ENCODE measurements at regions not wholly inside any gene's neighbourhood (a gene's known extent, or its start where the extent isn't known, plus 50 kb on each side); places are given as distances from the start of the nearest gene placed in this dataset.

GRCh38 chr2:136242687-136243277 lies 124.8 kb upstream of the CXCR4 start:
- peaks cover 14 to 16% of the 10 kb centered on the region in 2 experiments for H3K4me1 Mint-ChIP-seq

More at GRCh38 chr2:136242687-136243277, 124.8 kb upstream of the CXCR4 start:
- Histone ChIP-seq H3K9me3 (ENCODE audit: control insufficient read depth, low read depth, low read length) (no peaks in the 10 kb centered on the region), H3K79me1 (ENCODE audit: insufficient read depth, low read depth, low read length, poor library complexity, severe bottlenecking) (no peaks in the 10 kb centered on the region), H2BK12ac (ENCODE audit: insufficient read length, low read depth, low read length) (no peak overlapping the region), H2AK5ac (ENCODE audit: insufficient read length, low read length) (no peak overlapping the region), H3K4me2 (ENCODE audit: insufficient read depth, insufficient read length, low read length) (no peak overlapping the region), H3K79me2 (ENCODE audit: insufficient read depth, low read length) (no peaks in the 10 kb centered on the region), H3K27me3 (ENCODE audit: insufficient read depth, low read length) (no peaks in the 10 kb centered on the region), H4K91ac (ENCODE audit: insufficient read length, low read depth, low read length) (no peak overlapping the region), H2BK20ac (ENCODE audit: low read depth, low read length, poor library complexity, severe bottlenecking) (no peak overlapping the region), H3K14ac (ENCODE audit: insufficient read depth, low read length) (no peak overlapping the region), H3K9ac (ENCODE audit: extremely low read depth, insufficient read length, low read length) (no peak overlapping the region), H3T11ph (ENCODE audit: low read length) (no peak overlapping the region), H2BK15ac (ENCODE audit: low read depth, low read length) (no peak overlapping the region), H3K4me1 (ENCODE audit: insufficient read depth, low read length) (no peaks in the 10 kb centered on the region), H4K20me1 (ENCODE audit: control insufficient read depth, insufficient read depth, insufficient read length) (no peaks in the 10 kb centered on the region), H2BK5ac (ENCODE audit: insufficient read length, low read length) (no peak overlapping the region), H3K18ac (ENCODE audit: insufficient read length, low read depth, low read length) (no peak overlapping the region), H3K56ac (ENCODE audit: insufficient read length, low read depth, low read length) (no peak overlapping the region), H4K8ac (replicated peaks; ENCODE audit: insufficient read length, low read depth, low read length) (no peak overlapping the region), H2BK120ac (ENCODE audit: low read depth, low read length, poor library complexity, severe bottlenecking) (no peak overlapping the region), H3K23ac (ENCODE audit: insufficient read length, low read depth, low read length) (no peak overlapping the region), H3K4ac (ENCODE audit: low read depth, low read length) (no peak overlapping the region), H3K23me2 (ENCODE audit: insufficient read length, low read depth, low read length, poor library complexity, severe bottlenecking) (no peaks in the 10 kb centered on the region), H3K27ac (ENCODE audit: insufficient read length, low read depth, low read length) (no peak overlapping the region), H2AFZ (ENCODE audit: low read length) (no peak overlapping the region), H4K5ac (ENCODE audit: insufficient read length, low read depth, low read length) (no peak overlapping the region)
- no peaks in the 10 kb centered on the region for H3K9me3 Mint-ChIP-seq
- no peak for DNase-seq
- no peak overlapping the region for H3K4me3 Mint-ChIP-seq
- no CpG with 5 or more reads among the region's 10 CpGs for WGBS (ENCODE audit: extremely low coverage, insufficient read length, low lambda C conversion rate)
- H3K36me3 Mint-ChIP-seq (ENCODE audit: insufficient read depth in 1 of 3, low read depth in 3 of 3): no peaks in the 10 kb centered on the region
- no peak for TF ChIP-seq CTCF (conservative IDR thresholded peaks at IDR 0.05)
- H3K27me3 Mint-ChIP-seq (ENCODE audit: low read depth): no peaks in the 10 kb centered on the region; the same call in 1 of the 2 replicates
- H3K27ac Mint-ChIP-seq: no peak overlapping the region
